Type B pancreatic cell (in vitro differentiated cells): ENCODE measurements at regions not wholly inside any gene's neighbourhood (a gene's known extent, or its start where the extent isn't known, plus 50 kb on each side); places are given as distances from the start of the nearest gene placed in this dataset.

Experiments
- DNase-seq: peaks from one replicate; pipeline ENCODE4 v3.0.0; 2021; ENCODE audit warnings: mixed read lengths; ENCODE audit not compliant: unreplicated experiment; ENCODE audit errors: extremely low spot score
- H3K27ac Mint-ChIP-seq: 2 replicates; pipeline ENCODE4 v1.8.0; 2021; ENCODE audit warnings: mild to moderate bottlenecking, mixed read lengths
- H3K27me3 Mint-ChIP-seq: 2 replicates; pipeline ENCODE4 v1.8.0; 2021; ENCODE audit warnings: mixed read lengths
- H3K36me3 Mint-ChIP-seq: 2 replicates; pipeline ENCODE4 v1.8.0; 2021; ENCODE audit warnings: mixed read lengths
- H3K4me1 Mint-ChIP-seq: one replicate; pipeline ENCODE4 v1.8.0; 2021; ENCODE audit warnings: mixed read lengths; ENCODE audit not compliant: unreplicated experiment
- H3K4me3 Mint-ChIP-seq: 2 replicates; pipeline ENCODE4 v1.8.0; 2021; ENCODE audit warnings: mild to moderate bottlenecking, mixed read lengths
- H3K9me3 Mint-ChIP-seq: 2 replicates; pipeline ENCODE4 v1.8.0; 2021; ENCODE audit warnings: mixed read lengths
- CTCF ChIP-seq: fragments of 200-600 bp; sonication (generic); conservative IDR thresholded peaks from 2 replicates; pipeline ENCODE4 v1.5.0; 2021; ENCODE audit warnings: antibody characterized with exemption, mild to moderate bottlenecking

- Mint-ChIP-seq H3K27me3 (peaks cover 8% of the 10 kb centered on the region), H3K4me1 (peaks cover 7% of the 10 kb centered on the region), H3K27ac (no peak overlapping the region), H3K4me3 (no peak overlapping the region), H3K9me3 (no peaks in the 10 kb centered on the region), H3K36me3 (no peaks in the 10 kb centered on the region)
- no peak for TF ChIP-seq CTCF
- DNase-seq: no peak
Measured at GRCh38 chr3:127088511-127089351, 104.2 kb upstream of the PRR23E start.

- H3K36me3 Mint-ChIP-seq: no peaks in the 10 kb centered on the region
- no peak for DNase-seq
- no peaks in the 10 kb centered on the region for H3K9me3 Mint-ChIP-seq
- peak overlapping the region; percentile 20 for H3K4me3 Mint-ChIP-seq
- H3K27me3 Mint-ChIP-seq: peaks cover 8% of the 10 kb centered on the region
- peaks cover 7% of the 10 kb centered on the region for H3K4me1 Mint-ChIP-seq
- TF ChIP-seq CTCF: no peak
- H3K27ac Mint-ChIP-seq: no peak overlapping the region
Measured at GRCh38 chr3:127089486-127090145, 103.3 kb upstream of the PRR23E start.

GRCh38 chr3:127090218-127091160 lies 102.4 kb upstream of the PRR23E start:
- peaks cover 8% of the 10 kb centered on the region for H3K27me3 Mint-ChIP-seq
- no peak for TF ChIP-seq CTCF
- DNase-seq: no peak
- no peaks in the 10 kb centered on the region for H3K9me3 Mint-ChIP-seq
- H3K27ac Mint-ChIP-seq: no peak overlapping the region
- H3K36me3 Mint-ChIP-seq: no peaks in the 10 kb centered on the region
- H3K4me1 Mint-ChIP-seq: peaks cover 7% of the 10 kb centered on the region
- no peak overlapping the region for H3K4me3 Mint-ChIP-seq

DNA sequence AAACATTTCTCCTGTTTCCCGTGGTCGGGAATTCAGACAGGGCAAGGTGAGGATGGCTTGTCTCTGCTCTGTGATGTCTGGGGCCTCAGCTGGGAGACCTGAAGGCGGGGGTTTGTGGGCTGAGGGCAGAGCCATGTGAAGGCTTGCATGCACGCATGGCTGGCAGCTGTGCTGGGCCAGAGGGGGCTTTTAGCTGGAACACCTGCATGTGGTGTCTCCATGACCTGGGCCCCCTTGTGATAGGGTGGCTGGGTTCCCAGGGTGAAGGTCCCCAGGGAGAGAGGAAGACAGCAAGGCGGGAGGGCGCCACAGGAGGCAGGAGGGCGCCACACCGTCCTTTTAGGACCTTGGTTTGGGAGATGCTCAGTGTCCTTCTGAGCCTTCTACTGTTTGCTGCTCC lies 101.6 kb upstream of the PRR23E start:
- Mint-ChIP-seq H3K4me3 (no peak overlapping the region), H3K36me3 (no peaks in the 10 kb centered on the region), H3K4me1 (peaks cover 7% of the 10 kb centered on the region), H3K27me3 (peaks cover 8% of the 10 kb centered on the region), H3K9me3 (no peaks in the 10 kb centered on the region), H3K27ac (no peak overlapping the region)
- TF ChIP-seq CTCF: no peak
- DNase-seq: no peak

DNA sequence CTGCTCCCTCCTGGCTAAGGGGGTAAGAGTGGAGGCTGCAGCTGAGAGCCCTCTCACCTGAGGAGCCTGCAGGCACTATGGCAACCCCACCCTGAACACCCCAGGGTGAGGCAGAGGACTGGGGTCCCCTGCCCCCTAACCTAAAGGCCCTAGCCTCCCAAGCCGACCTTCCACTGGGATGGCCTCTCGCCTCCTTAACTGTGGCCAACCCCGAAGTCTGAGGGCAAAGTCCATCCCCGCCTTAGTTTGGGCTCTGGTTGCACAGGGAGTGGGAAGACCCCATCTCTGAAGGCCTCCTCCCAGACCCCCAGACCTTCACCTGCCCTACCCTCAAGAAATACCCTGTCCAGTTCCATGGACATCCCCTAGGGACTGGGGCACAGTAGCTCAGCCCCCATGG lies 100.6 kb upstream of the PRR23E start:
- H3K4me3 Mint-ChIP-seq: no peak overlapping the region

More for the DNA sequence above, 100.6 kb upstream of the PRR23E start:
- H3K27ac Mint-ChIP-seq: no peak overlapping the region
- H3K4me1 Mint-ChIP-seq: peaks cover 7% of the 10 kb centered on the region
- no peak for DNase-seq
- H3K9me3 Mint-ChIP-seq: no peaks in the 10 kb centered on the region
- H3K36me3 Mint-ChIP-seq: no peaks in the 10 kb centered on the region
- TF ChIP-seq CTCF: no peak
- peaks cover 8% of the 10 kb centered on the region for H3K27me3 Mint-ChIP-seq
